H1 (cell line): ENCODE measurements at regions not wholly inside any gene's neighbourhood (a gene's known extent, or its start where the extent isn't known, plus 50 kb on each side); places are given as distances from the start of the nearest gene placed in this dataset.
A peak's percentile ranks its signal among the peaks of the same experiment; 100 is the strongest.

Source experiments
- CTCF ChIA-PET: fragments of 300-600 bp; sonication (Branson Sonifier 250); formaldehyde crosslinking; loops from one replicate; lab custom pipeline; 2021; ENCODE audit not compliant: partially characterized antibody; lab: Charles Lee
- POLR2A ChIA-PET: fragments of 300-600 bp; sonication (Branson Sonifier 250); formaldehyde crosslinking; loops from one replicate; lab custom pipeline; 2021; ENCODE audit warnings: inconsistent platforms; ENCODE audit not compliant: partially characterized antibody; lab: Charles Lee
- DNase-seq, 2 experiments: peaks; one replicate each; pipeline versions ENCODE4 v3.0.0 to v3.0.0-alpha.2; 2010 to 2022; ENCODE audit warnings: low spot score in 2 of 2, low read depth in 1 of 2, mixed read lengths in 1 of 2
- FAIRE-seq: peaks from 2 replicates; lab custom pipeline; 2011; peaks lifted over from hg19 to GRCh38; lab: Jason Lieb, UNC
- H2AFZ ChIP-seq: 2 replicates; pipeline ENCODE4 v1.8.1; 2012; ENCODE audit warnings: low read length, inconsistent platforms
- H2AK5ac ChIP-seq: 2 replicates; pipeline ENCODE4 v1.6.1; 2013; ENCODE audit warnings: low read depth, low read length
- H2BK120ac ChIP-seq: replicated peaks from 2 replicates; pipeline ENCODE3; 2013; ENCODE audit warnings: low read depth, low read length, inconsistent platforms
- H2BK12ac ChIP-seq: 2 replicates; pipeline ENCODE4 v1.6.1; 2013; ENCODE audit warnings: low read depth, low read length
- H2BK15ac ChIP-seq: 2 replicates; pipeline ENCODE4 v1.6.1; 2013; ENCODE audit warnings: low read length
- H2BK20ac ChIP-seq: 2 replicates; pipeline ENCODE4 v1.6.1; 2013; ENCODE audit warnings: low read length
- H2BK5ac ChIP-seq: 2 replicates; pipeline ENCODE4 v1.6.1; 2013; ENCODE audit warnings: low read depth, low read length
- H3K14ac ChIP-seq: 2 replicates; pipeline ENCODE4 v1.6.1; 2013; ENCODE audit warnings: inconsistent platforms; ENCODE audit not compliant: insufficient read length
- H3K18ac ChIP-seq: 2 replicates; pipeline ENCODE4 v1.6.1; 2013; ENCODE audit warnings: low read length; ENCODE audit errors: extremely low read depth
- H3K23ac ChIP-seq: 2 replicates; pipeline ENCODE4 v1.6.1; 2013; ENCODE audit warnings: inconsistent platforms; ENCODE audit not compliant: insufficient read length
- H3K23me2 ChIP-seq: 2 replicates; pipeline ENCODE4 v1.6.1; 2013; ENCODE audit warnings: low read depth, low read length
- H3K27ac ChIP-seq: 2 replicates; pipeline ENCODE4 v1.6.1; 2011; ENCODE audit warnings: low read depth, low read length, inconsistent platforms
- H3K27me3 ChIP-seq, 4 experiments: replicated peaks in 1 of 4; 1 replicate in 1 of 4; 2 replicates in 3 of 4; pipeline versions ENCODE4 v1.6.1 to v1.8.1; 2011 to 2013; ENCODE audit warnings: low read length in 3 of 4, mild to moderate bottlenecking in 3 of 4, inconsistent platforms in 2 of 4, mixed read lengths in 2 of 4, moderate library complexity in 1 of 4; ENCODE audit not compliant: control insufficient read depth in 3 of 4, insufficient read depth in 3 of 4; ENCODE audit errors: extremely low read depth in 1 of 4
- H3K36me3 ChIP-seq, 4 experiments: 2 replicates each; pipeline versions ENCODE4 v1.6.1 to v1.8.1; 2011 to 2013; ENCODE audit warnings: mild to moderate bottlenecking in 4 of 4, low read length in 3 of 4, moderate library complexity in 2 of 4, control low read depth in 1 of 4, inconsistent platforms in 1 of 4; ENCODE audit not compliant: insufficient read depth in 4 of 4, control insufficient read depth in 2 of 4
- H3K4ac ChIP-seq: replicated peaks from 2 replicates; pipeline ENCODE3; 2013; ENCODE audit warnings: low read length, low read depth, mixed read lengths, inconsistent platforms; ENCODE audit not compliant: insufficient read length
- H3K4me1 ChIP-seq, 4 experiments: replicated peaks in 1 of 4; 1 replicate in 1 of 4; 2 replicates in 3 of 4; pipeline versions ENCODE4 v1.6.1 to v1.8.1; 2011 to 2013; ENCODE audit warnings: low read length in 3 of 4, inconsistent platforms in 2 of 4, mixed read lengths in 1 of 4; ENCODE audit not compliant: insufficient read depth in 4 of 4, control insufficient read depth in 3 of 4
- H3K4me2 ChIP-seq, 2 experiments: 2 replicates each; pipeline versions ENCODE4 v1.6.1 to v1.8.1; 2011 to 2013; ENCODE audit warnings: low read depth in 2 of 2, low read length in 2 of 2, control low read depth in 1 of 2, inconsistent platforms in 1 of 2, mild to moderate bottlenecking in 1 of 2; ENCODE audit not compliant: insufficient read depth in 1 of 2
- H3K4me3 ChIP-seq, 4 experiments: fragments of 200-600, 300-600 bp in 1 of 4; sonication (generic), shearing (Covaris generic), sonication (Bioruptor Twin) in 1 of 4; 2 replicates each; pipeline versions ENCODE4 v1.5.1 to v1.8.1; 2011 to 2016; ENCODE audit warnings: low read length in 4 of 4, low read depth in 3 of 4, control low read depth in 2 of 4, inconsistent platforms in 2 of 4, mild to moderate bottlenecking in 2 of 4, mixed read lengths in 1 of 4, moderate library complexity in 1 of 4; ENCODE audit not compliant: insufficient read depth in 2 of 4; ENCODE audit errors: extremely low read depth in 1 of 4
- H3K56ac ChIP-seq: replicated peaks from 2 replicates; pipeline ENCODE3; 2013; ENCODE audit warnings: low read depth, mild to moderate bottlenecking, mixed read lengths, low read length, inconsistent platforms; ENCODE audit not compliant: insufficient read length
- H3K79me1 ChIP-seq: 2 replicates; pipeline ENCODE4 v1.6.1; 2013; ENCODE audit warnings: low read depth, low read length, control low read depth
- H3K79me2 ChIP-seq, 2 experiments: 2 replicates each; pipeline versions ENCODE4 v1.6.1 to v1.8.1; 2012 to 2013; ENCODE audit warnings: low read length in 2 of 2, mild to moderate bottlenecking in 2 of 2, inconsistent platforms in 1 of 2; ENCODE audit not compliant: insufficient read depth in 2 of 2, control insufficient read depth in 1 of 2
- H3K9ac ChIP-seq, 4 experiments: replicated peaks in 1 of 4; 1 replicate in 1 of 4; 2 replicates in 3 of 4; pipeline versions ENCODE4 v1.6.1 to v1.8.1; 2011 to 2013; ENCODE audit warnings: low read depth in 3 of 4, low read length in 3 of 4, control low read depth in 2 of 4, mild to moderate bottlenecking in 2 of 4, moderate library complexity in 2 of 4, inconsistent platforms in 1 of 4; ENCODE audit errors: extremely low read depth in 1 of 4
- H3K9me3 ChIP-seq, 2 experiments: 2 replicates each; pipeline versions ENCODE4 v1.6.1 to v1.8.1; 2012 to 2013; ENCODE audit warnings: mild to moderate bottlenecking in 2 of 2, moderate library complexity in 2 of 2, control low read depth in 1 of 2, inconsistent platforms in 1 of 2, low read depth in 1 of 2, low read length in 1 of 2, mixed read lengths in 1 of 2; ENCODE audit not compliant: insufficient read depth in 2 of 2
- H4K20me1 ChIP-seq, 2 experiments: replicated peaks in 1 of 2; 2 replicates each; pipeline versions ENCODE3 to v1.8.1; 2011 to 2013; ENCODE audit warnings: inconsistent platforms in 2 of 2, low read length in 2 of 2, mild to moderate bottlenecking in 1 of 2; ENCODE audit not compliant: insufficient read depth in 2 of 2, control insufficient read depth in 1 of 2
- H4K5ac ChIP-seq: 2 replicates; pipeline ENCODE4 v1.6.1; 2013; ENCODE audit warnings: low read length, low read depth, mixed read lengths, inconsistent platforms; ENCODE audit not compliant: insufficient read length
- H4K8ac ChIP-seq: 2 replicates; pipeline ENCODE4 v1.8.0; 2013; ENCODE audit warnings: mild to moderate bottlenecking, moderate library complexity, low read length, inconsistent platforms; ENCODE audit not compliant: insufficient read depth; ENCODE audit errors: extremely low read depth
- H4K91ac ChIP-seq: replicated peaks from 2 replicates; pipeline ENCODE3; 2013; ENCODE audit warnings: low read length, mixed read lengths, inconsistent platforms; ENCODE audit not compliant: insufficient read length
- ASH2L ChIP-seq: fragments of 200-600, 300-600 bp; sonication (generic); IDR thresholded peaks from one replicate; pipeline ENCODE4 v1.7.1; 2017; ENCODE audit warnings: low read length
- CBX8 ChIP-seq: fragments of 300-800, 300-1000 bp; sonication (generic); IDR thresholded peaks from 2 replicates; pipeline ENCODE4 v1.7.1; 2016; ENCODE audit warnings: low read depth, low read length, borderline replicate concordance
- CHD1 ChIP-seq: IDR thresholded peaks from 2 replicates; pipeline ENCODE4 v1.6.1; 2012; ENCODE audit warnings: low read depth, low read length, improper control_type of control experiment
- CREB1 ChIP-seq: IDR thresholded peaks from 2 replicates; pipeline ENCODE4 v1.6.1; 2012; ENCODE audit warnings: inconsistent platforms
- CTBP2 ChIP-seq: IDR thresholded peaks from 2 replicates; pipeline ENCODE4 v1.7.0; 2011; ENCODE audit warnings: borderline replicate concordance, mild to moderate bottlenecking, moderate library complexity, mixed read lengths, low read length; ENCODE audit not compliant: insufficient read depth, insufficient read length
- EGR1 ChIP-seq: IDR thresholded peaks from 2 replicates; pipeline ENCODE4 v1.6.1; 2011; ENCODE audit warnings: low read depth, low read length, borderline replicate concordance
- KDM4A ChIP-seq: IDR thresholded peaks from one replicate; pipeline ENCODE4 v1.7.1; 2012; ENCODE audit warnings: low read depth, mild to moderate bottlenecking, moderate library complexity, low read length, inconsistent platforms; ENCODE audit not compliant: severe bottlenecking
- RBBP5 ChIP-seq: IDR thresholded peaks from 2 replicates; pipeline ENCODE4 v1.7.1; 2012; ENCODE audit warnings: low read depth, mild to moderate bottlenecking, inconsistent platforms, low read length, moderate library complexity, borderline replicate concordance
- RNF2 ChIP-seq: fragments of 200-900, 300-1000 bp; sonication (generic); IDR thresholded peaks from 2 replicates; pipeline ENCODE4 v1.7.1; 2016; ENCODE audit warnings: borderline replicate concordance, low read depth, mild to moderate bottlenecking, antibody characterized with exemption, low read length; ENCODE audit not compliant: poor library complexity, severe bottlenecking; ENCODE audit errors: missing control alignments
- RXRA ChIP-seq: IDR thresholded peaks from 2 replicates; pipeline ENCODE4 v1.6.1; 2011; ENCODE audit warnings: low read depth, mild to moderate bottlenecking, low read length, moderate library complexity; ENCODE audit not compliant: insufficient read depth
- SAP30 ChIP-seq: fragments of 300-600 bp; sonication (generic); IDR thresholded peaks from 2 replicates; pipeline ENCODE4 v1.7.1; 2012; ENCODE audit warnings: low read length, moderate library complexity, mild to moderate bottlenecking, inconsistent platforms; ENCODE audit not compliant: insufficient read depth, insufficient replicate concordance
- SIN3A ChIP-seq, 2 experiments: IDR thresholded peaks in 1 of 2; conservative IDR thresholded peaks in 1 of 2; 2 replicates each; pipeline ENCODE4 v1.6.1; 2011 to 2012; ENCODE audit warnings: low read length in 2 of 2, improper control_type of control experiment in 1 of 2, low read depth in 1 of 2, mild to moderate bottlenecking in 1 of 2
- TAF1 ChIP-seq: IDR thresholded peaks from 2 replicates; pipeline ENCODE4 v1.6.1; 2011; ENCODE audit warnings: mild to moderate bottlenecking, low read depth, low read length
- TAF7 ChIP-seq: optimal IDR thresholded peaks from 2 replicates; pipeline ENCODE3; 2011; ENCODE audit warnings: low read depth, mild to moderate bottlenecking, inconsistent platforms, low read length, moderate library complexity, borderline replicate concordance
- WGBS, 2 experiments: shearing (Covaris generic) in 1 of 2; methylation state at CpG; one replicate each; pipeline versions ENCODE4 v1.1.6 to v1.1.7; 2013 to 2015; ENCODE audit warnings: low lambda C conversion rate in 2 of 2, mixed read lengths in 2 of 2, inconsistent platforms in 1 of 2, low coverage in 1 of 2, missing lambda C conversion rate in 1 of 2; ENCODE audit not compliant: insufficient replicate concordance in 2 of 2, insufficient coverage in 1 of 2, insufficient read length in 1 of 2; ENCODE audit errors: extremely low coverage in 1 of 2, missing lambda C conversion rate in 1 of 2; 5-methylcytosine and 5-hydroxymethylcytosine counted together

- 89% methylated on average over 4 of the region's 4 CpGs; no CpG with 5 or more reads in 1 of the 2 experiments for WGBS, 2 experiments
- no peak overlapping the region for H3K9ac ChIP-seq
- H3K4ac ChIP-seq: no peak overlapping the region
- H3K4me3 ChIP-seq: no peak overlapping the region
- H3K18ac ChIP-seq: no peak overlapping the region
- H3K27me3 ChIP-seq: no peaks in the 10 kb centered on the region
- DNase-seq (no peak), FAIRE-seq (no peak)
- H3K23ac ChIP-seq: no peak overlapping the region
- H3K36me3 ChIP-seq: no peaks in the 10 kb centered on the region
- TF ChIP-seq CREB1 (no peak), SIN3A (conservative IDR thresholded peaks at IDR 0.05 in 1 of 2, IDR thresholded peaks at IDR 0.05 in 1 of 2; ENCODE audit: low read depth in 1 of 2, low read length in 2 of 2) (no peak), EGR1 (no peak), RXRA (no peak), RNF2 (no peak), ASH2L (no peak), SAP30 (no peak), CTBP2 (no peak), KDM4A (no peak), RBBP5 (no peak), TAF1 (no peak), CBX8 (no peak), TAF7 (no peak), CHD1 (no peak)
- H3K56ac ChIP-seq: no peak overlapping the region
- CTCF ChIA-PET: interaction anchor here (0.7 to 1.0 kb wide), 2 partner anchors 16 to 238 kb away, joined by 3 read pairs; no protein-coding TSS in a partner anchor
- H3K23me2 ChIP-seq: no peaks in the 10 kb centered on the region
- no peak overlapping the region for H2BK20ac ChIP-seq
- POLR2A ChIA-PET: no interaction called here
- peaks cover 0 to 5% (median 0%) of the 10 kb centered on the region in 4 experiments; a peak in 1 of 7 replicates for H3K4me1 ChIP-seq
- H2AFZ ChIP-seq: 0 out of 2 replicates have a peak overlapping the region, but pooled peaks have one; percentile 9
- no peak overlapping the region for H2BK12ac ChIP-seq
- H3K79me2 ChIP-seq: no peaks in the 10 kb centered on the region
- H2BK5ac ChIP-seq: no peak overlapping the region
- H4K5ac ChIP-seq: no peak overlapping the region
- no peak overlapping the region for H2AK5ac ChIP-seq
- no peak overlapping the region for H4K91ac ChIP-seq
- no peak overlapping the region for H2BK120ac ChIP-seq
- no peak overlapping the region for H3K4me2 ChIP-seq
- H2BK15ac ChIP-seq: no peak overlapping the region
- H3K9me3 ChIP-seq: no peaks in the 10 kb centered on the region
- no peak overlapping the region for H3K27ac ChIP-seq
- H4K20me1 ChIP-seq: no peaks in the 10 kb centered on the region
- H3K14ac ChIP-seq: no peak overlapping the region
- H4K8ac ChIP-seq: no peak overlapping the region
- H3K79me1 ChIP-seq: no peaks in the 10 kb centered on the region
Observed at GRCh38 chr11:106399624-106400023, 322.2 kb downstream of the AASDHPPT start.
